GM10266 (cell line): ENCODE measurements at regions not wholly inside any gene's neighbourhood (a gene's known extent, or its start where the extent isn't known, plus 50 kb on each side); places are given as distances from the start of the nearest gene placed in this dataset.

ENCODE experiments used
- DNase-seq: peaks from one replicate; pipeline ENCODE4 v3.0.0; 2012; ENCODE audit errors: extremely low spot score
- CTCF ChIP-seq: IDR thresholded peaks from 2 replicates; pipeline ENCODE4 v1.5.1; 2012; ENCODE audit warnings: mild to moderate bottlenecking, low read depth; ENCODE audit not compliant: control insufficient read depth, insufficient read depth; ENCODE audit errors: missing control alignments

GRCh38 chr13:101003566-101003965 is 329.0 kb upstream of the TMTC4 start:
- no peak for DNase-seq
- TF ChIP-seq CTCF = no peak

- no peak for TF ChIP-seq CTCF
- DNase-seq = no peak
Measured at GRCh38 chr13:100989392-100989791, 314.8 kb upstream of the TMTC4 start.

DNA sequence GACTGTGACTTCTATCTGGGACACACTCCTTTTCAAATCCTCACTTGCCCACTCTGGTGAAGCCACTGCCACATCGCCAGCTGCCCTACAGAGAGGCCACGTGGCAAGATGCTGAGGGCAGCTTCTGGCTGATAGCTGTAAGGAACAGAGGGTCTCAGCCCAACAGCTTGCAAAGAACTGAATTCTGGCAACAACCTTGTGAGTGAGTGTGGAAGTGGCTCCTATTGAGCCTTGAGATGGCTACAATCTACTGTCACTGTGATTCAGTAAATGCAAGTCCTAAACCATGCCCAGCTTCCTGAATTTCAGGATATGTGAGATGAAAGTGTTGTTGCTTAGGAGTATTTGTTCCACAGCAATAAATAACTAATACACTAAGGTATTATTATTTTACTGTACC is 314.3 kb upstream of the TMTC4 start:
- TF ChIP-seq CTCF = no peak
- DNase-seq = no peak

DNA sequence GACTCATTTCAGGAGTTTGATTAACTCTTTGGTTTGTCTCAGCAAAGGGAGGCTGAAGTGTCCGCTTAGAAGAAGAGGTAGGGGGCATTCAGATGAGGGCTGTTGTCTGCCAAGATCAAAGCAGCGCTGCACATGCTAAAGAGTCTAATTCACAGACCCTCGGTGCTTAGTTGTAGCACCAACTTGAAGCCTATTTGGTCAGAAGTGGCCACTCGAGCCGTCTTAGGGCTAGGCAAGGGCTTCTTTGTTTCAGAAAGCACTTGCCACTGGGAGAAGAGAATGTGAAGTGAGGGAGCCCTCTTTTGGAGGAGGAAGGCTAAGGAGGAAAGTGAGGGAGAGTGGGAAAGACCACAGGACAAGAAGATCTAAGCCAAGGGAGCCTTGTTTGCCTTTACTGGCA is 313.4 kb upstream of the TMTC4 start:
- DNase-seq = no peak
- TF ChIP-seq CTCF = no peak

- no peak for DNase-seq
- no peak for TF ChIP-seq CTCF
Measured at GRCh38 chr13:100986571-100986970, 312.0 kb upstream of the TMTC4 start.

- DNase-seq = no peak
- TF ChIP-seq CTCF = no peak
Measured at GRCh38 chr13:100984085-100984705, 309.6 kb upstream of the TMTC4 start.

DNA sequence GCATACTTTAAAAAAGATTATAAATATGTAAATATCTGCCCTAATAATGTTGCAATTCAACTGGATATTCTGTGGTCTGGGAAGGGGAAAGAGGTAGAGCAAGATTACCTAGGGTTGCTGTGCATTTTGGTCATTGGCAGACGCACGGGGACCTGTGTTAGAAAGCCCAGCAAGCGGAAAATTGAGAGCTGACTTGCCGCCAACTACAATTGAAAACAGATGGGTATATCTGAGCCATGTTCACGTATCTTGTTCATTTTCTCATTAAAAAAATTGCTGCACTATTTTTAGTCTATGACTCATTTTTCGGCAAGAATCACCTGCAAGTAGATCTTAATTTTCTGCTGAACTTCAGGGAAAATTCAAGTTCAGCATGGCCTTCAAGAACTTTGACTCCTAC is 308.5 kb upstream of the TMTC4 start:
- no peak for DNase-seq
- TF ChIP-seq CTCF = no peak
